ENCODE measurements at regions not wholly inside any gene's neighbourhood (a gene's known extent, or its start where the extent isn't known, plus 50 kb on each side); places are given as distances from the start of the nearest gene placed in this dataset.
"Not testable (repeated sequence)": the region's sequence is repeated elsewhere in the genome, so short reads cannot be mapped to it uniquely, and the experiment has no call there.

DNA sequence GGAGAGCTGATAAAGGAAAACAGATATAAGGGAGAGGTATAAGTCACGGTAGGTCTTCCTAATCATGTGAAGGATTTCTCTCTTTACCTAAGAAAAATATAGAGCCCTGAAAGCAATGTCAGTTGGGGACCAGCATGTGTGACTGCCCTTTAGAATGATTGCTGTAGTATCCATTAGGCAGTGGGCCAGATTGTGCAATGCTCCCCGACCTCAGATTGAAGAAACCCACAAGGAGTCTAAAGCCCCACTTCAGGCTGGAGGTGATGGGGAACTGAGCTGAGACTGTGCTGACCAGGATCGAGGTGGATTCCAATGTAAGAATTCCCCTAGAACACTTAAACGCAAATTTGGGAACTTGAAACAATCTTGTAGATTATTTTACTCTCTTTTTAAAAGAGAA is 614.4 kb downstream of the LIG4 start:
- POLR2A ChIA-PET = no interaction called here
- Histone ChIP-seq H3K4me1 (ENCODE audit: control insufficient read depth in 1 of 2, insufficient read depth in 2 of 2, low read depth in 1 of 2, low read length in 1 of 2) (no peaks in the 10 kb centered on the region), H2AFZ (ENCODE audit: low read depth) (no peak overlapping the region), H3K79me2 (ENCODE audit: insufficient read depth) (peaks cover 4% of the 10 kb centered on the region), H3K27me3 (ENCODE audit: insufficient read depth) (no peaks in the 10 kb centered on the region), H3K9me2 (no peaks in the 10 kb centered on the region), H3K4me3 (ENCODE audit: low read depth in 2 of 2, low read length in 1 of 2) (no peak overlapping the region), H3K36me3 (replicated peaks in 1 of 2; ENCODE audit: control insufficient read depth in 1 of 2, insufficient read depth in 2 of 2, low read length in 1 of 2) (peaks cover 0 to 4% of the 10 kb centered on the region in 2 experiments), H3K4me2 (no peak overlapping the region), H3K9me3 (no peaks in the 10 kb centered on the region), H3K27ac (ENCODE audit: low read depth in 2 of 2, low read length in 1 of 2) (no peak overlapping the region), H3K9ac (no peak overlapping the region), H3F3A (replicated peaks; ENCODE audit: insufficient read depth) (no peaks in the 10 kb centered on the region), H4K20me1 (ENCODE audit: insufficient read depth) (no peaks in the 10 kb centered on the region; the same call in 1 of the 2 replicates)
- 97% methylated on average over 4 of the region's 4 CpGs for WGBS (ENCODE audit: low lambda C conversion rate)
- no peak for DNase-seq
- TF ChIP-seq GATA2 (CRISPR knock-in tag; IDR thresholded peaks at IDR 0.05) (no peak), NFIC (IDR thresholded peaks at IDR 0.05; ENCODE audit: borderline replicate concordance) (no peak), SIN3A (IDR thresholded peaks at IDR 0.05; ENCODE audit: borderline replicate concordance, low read depth, low read length) (no peak), RCOR1 (IDR thresholded peaks at IDR 0.05; ENCODE audit: low read length) (no peak)
- CTCF ChIA-PET = no interaction called here

- DNase-seq; H3K36me3 ChIP-seq (replicated peaks in 1 of 2; ENCODE audit: control insufficient read depth in 1 of 2, insufficient read depth in 2 of 2, low read length in 1 of 2); H3K79me2 ChIP-seq (ENCODE audit: insufficient read depth); H3K9me2 ChIP-seq; H3K27ac ChIP-seq (ENCODE audit: low read depth in 2 of 2, low read length in 1 of 2); H3K27me3 ChIP-seq (ENCODE audit: insufficient read depth); H3K9ac ChIP-seq; H3K4me2 ChIP-seq; H4K20me1 ChIP-seq (ENCODE audit: insufficient read depth); POLR2A ChIA-PET; H3K9me3 ChIP-seq; H3K4me1 ChIP-seq (ENCODE audit: control insufficient read depth in 1 of 2, insufficient read depth in 2 of 2, low read depth in 1 of 2, low read length in 1 of 2); H2AFZ ChIP-seq (ENCODE audit: low read depth); CTCF ChIA-PET; H3K4me3 ChIP-seq (ENCODE audit: low read depth in 2 of 2, low read length in 1 of 2); H3F3A ChIP-seq (replicated peaks; ENCODE audit: insufficient read depth): not testable (repeated sequence)
- WGBS (ENCODE audit: low lambda C conversion rate) = 76% methylated on average over 5 of the region's 5 CpGs
Measured at GRCh38 chr13:107596306-107596705, 619.0 kb downstream of the LIG4 start.

DNA sequence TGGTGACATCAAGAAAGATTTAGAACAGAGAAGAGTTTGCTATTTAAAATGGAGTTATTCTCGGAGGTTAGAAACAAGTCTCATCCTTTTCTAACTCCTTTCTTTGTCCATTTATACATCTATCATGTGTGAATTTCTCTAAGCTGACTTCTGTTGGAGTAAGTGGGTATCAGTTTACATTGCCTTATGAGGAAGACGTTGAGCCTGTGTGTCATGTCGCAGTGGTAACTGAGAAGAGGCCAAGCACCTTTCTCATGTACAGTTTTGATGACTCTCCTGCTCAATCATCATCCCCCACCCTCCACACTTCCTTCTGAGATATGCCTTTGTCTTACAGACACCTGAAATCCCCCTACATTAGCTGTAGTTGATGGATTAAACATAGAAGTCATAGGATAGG is 624.8 kb downstream of the LIG4 start:
- CTCF ChIA-PET = no interaction called here
- H3F3A ChIP-seq (replicated peaks; ENCODE audit: insufficient read depth) = no peaks in the 10 kb centered on the region

More for the DNA sequence above, 624.8 kb downstream of the LIG4 start:
- TF ChIP-seq RFX5 (IDR thresholded peaks at IDR 0.05; ENCODE audit: low read length) (no peak), TEAD4 (IDR thresholded peaks at IDR 0.05; ENCODE audit: borderline replicate concordance, insufficient read depth) (no peak), FOXM1 (IDR thresholded peaks at IDR 0.05; ENCODE audit: low read depth) (no peak), RAD21 (IDR thresholded peaks at IDR 0.05; ENCODE audit: low read length) (no peak), TAF1 (IDR thresholded peaks at IDR 0.05; ENCODE audit: borderline replicate concordance, low read depth, low read length) (no peak), ELF1 (IDR thresholded peaks at IDR 0.05) (no peak), CHD2 (IDR thresholded peaks at IDR 0.05; ENCODE audit: low read length, partially characterized antibody) (no peak), NFIC (IDR thresholded peaks at IDR 0.05; ENCODE audit: borderline replicate concordance) (no peak), MXI1 (IDR thresholded peaks at IDR 0.05; ENCODE audit: low read depth, low read length) (no peak), FOXJ3 (CRISPR knock-in tag; IDR thresholded peaks at IDR 0.05) (no peak), RXRA (IDR thresholded peaks at IDR 0.05; ENCODE audit: borderline replicate concordance, low read depth) (no peak), JUND (IDR thresholded peaks at IDR 0.05) (no peak), GATA2 (CRISPR knock-in tag; IDR thresholded peaks at IDR 0.05) (no peak), POLR2AphosphoS5 (IDR thresholded peaks at IDR 0.05; ENCODE audit: low read depth, low read length) (no peak), FOSL2 (IDR thresholded peaks at IDR 0.05; ENCODE audit: borderline replicate concordance, low read depth) (no peak), GABPA (IDR thresholded peaks at IDR 0.05; ENCODE audit: low read depth) (no peak)
- TF ChIP-seq, protein P1, sequence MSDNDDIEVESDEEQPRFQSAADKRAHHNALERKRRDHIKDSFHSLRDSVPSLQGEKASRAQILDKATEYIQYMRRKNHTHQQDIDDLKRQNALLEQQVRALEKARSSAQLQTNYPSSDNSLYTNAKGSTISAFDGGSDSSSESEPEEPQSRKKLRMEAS (IDR thresholded peaks at IDR 0.05; ENCODE audit: low read depth) = no peak
- TF ChIP-seq, protein P2, sequence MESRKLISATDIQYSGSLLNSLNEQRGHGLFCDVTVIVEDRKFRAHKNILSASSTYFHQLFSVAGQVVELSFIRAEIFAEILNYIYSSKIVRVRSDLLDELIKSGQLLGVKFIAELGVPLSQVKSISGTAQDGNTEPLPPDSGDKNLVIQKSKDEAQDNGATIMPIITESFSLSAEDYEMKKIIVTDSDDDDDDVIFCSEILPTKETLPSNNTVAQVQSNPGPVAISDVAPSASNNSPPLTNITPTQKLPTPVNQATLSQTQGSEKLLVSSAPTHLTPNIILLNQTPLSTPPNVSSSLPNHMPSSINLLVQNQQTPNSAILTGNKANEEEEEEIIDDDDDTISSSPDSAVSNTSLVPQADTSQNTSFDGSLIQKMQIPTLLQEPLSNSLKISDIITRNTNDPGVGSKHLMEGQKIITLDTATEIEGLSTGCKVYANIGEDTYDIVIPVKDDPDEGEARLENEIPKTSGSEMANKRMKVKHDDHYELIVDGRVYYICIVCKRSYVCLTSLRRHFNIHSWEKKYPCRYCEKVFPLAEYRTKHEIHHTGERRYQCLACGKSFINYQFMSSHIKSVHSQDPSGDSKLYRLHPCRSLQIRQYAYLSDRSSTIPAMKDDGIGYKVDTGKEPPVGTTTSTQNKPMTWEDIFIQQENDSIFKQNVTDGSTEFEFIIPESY (IDR thresholded peaks at IDR 0.05; ENCODE audit: borderline replicate concordance, low read depth) = no peak
- TF ChIP-seq, protein P3, sequence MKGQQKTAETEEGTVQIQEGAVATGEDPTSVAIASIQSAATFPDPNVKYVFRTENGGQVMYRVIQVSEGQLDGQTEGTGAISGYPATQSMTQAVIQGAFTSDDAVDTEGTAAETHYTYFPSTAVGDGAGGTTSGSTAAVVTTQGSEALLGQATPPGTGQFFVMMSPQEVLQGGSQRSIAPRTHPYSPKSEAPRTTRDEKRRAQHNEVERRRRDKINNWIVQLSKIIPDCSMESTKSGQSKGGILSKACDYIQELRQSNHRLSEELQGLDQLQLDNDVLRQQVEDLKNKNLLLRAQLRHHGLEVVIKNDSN (IDR thresholded peaks at IDR 0.05; ENCODE audit: borderline replicate concordance, low read depth) = no peak
- TF ChIP-seq, protein P4, sequence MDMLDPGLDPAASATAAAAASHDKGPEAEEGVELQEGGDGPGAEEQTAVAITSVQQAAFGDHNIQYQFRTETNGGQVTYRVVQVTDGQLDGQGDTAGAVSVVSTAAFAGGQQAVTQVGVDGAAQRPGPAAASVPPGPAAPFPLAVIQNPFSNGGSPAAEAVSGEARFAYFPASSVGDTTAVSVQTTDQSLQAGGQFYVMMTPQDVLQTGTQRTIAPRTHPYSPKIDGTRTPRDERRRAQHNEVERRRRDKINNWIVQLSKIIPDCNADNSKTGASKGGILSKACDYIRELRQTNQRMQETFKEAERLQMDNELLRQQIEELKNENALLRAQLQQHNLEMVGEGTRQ (IDR thresholded peaks at IDR 0.05; ENCODE audit: borderline replicate concordance, low read depth, low read length) = no peak
- Histone ChIP-seq H4K20me1 (ENCODE audit: insufficient read depth) (peaks cover 4% of the 10 kb centered on the region; the same call in 1 of the 2 replicates), H3K4me1 (ENCODE audit: control insufficient read depth in 1 of 2, insufficient read depth in 2 of 2, low read depth in 1 of 2, low read length in 1 of 2) (peaks cover under 1 to 4% of the 10 kb centered on the region in 2 experiments; a peak in 2 of 4 replicates), H3K27ac (ENCODE audit: low read depth in 2 of 2, low read length in 1 of 2) (no peak overlapping the region), H3K27me3 (ENCODE audit: insufficient read depth) (no peaks in the 10 kb centered on the region), H3K36me3 (replicated peaks in 1 of 2; ENCODE audit: control insufficient read depth in 1 of 2, insufficient read depth in 2 of 2, low read length in 1 of 2) (peaks cover 0 to 2% of the 10 kb centered on the region in 2 experiments), H3K4me2 (no peak overlapping the region), H3K79me2 (ENCODE audit: insufficient read depth) (0 out of 2 replicates have a peak, but pooled peaks cover 4% of the 10 kb centered on the region), H3K9me3 (no peaks in the 10 kb centered on the region), H3K9me2 (no peaks in the 10 kb centered on the region), H3K9ac (no peak overlapping the region), H3K4me3 (ENCODE audit: low read depth in 2 of 2, low read length in 1 of 2) (no peak overlapping the region), H2AFZ (ENCODE audit: low read depth) (no peak overlapping the region)
- WGBS (ENCODE audit: low lambda C conversion rate) = 77% methylated on average over 3 of the region's 3 CpGs
- POLR2A ChIA-PET = no interaction called here
- DNase-seq = no peak
